HG02610 (cell line): ENCODE measurements at regions not wholly inside any gene's neighbourhood (a gene's known extent, or its start where the extent isn't known, plus 50 kb on each side); places are given as distances from the start of the nearest gene placed in this dataset.
"Not testable (repeated sequence)": the region's sequence is repeated elsewhere in the genome, so short reads cannot be mapped to it uniquely, and the experiment has no call there.

Source experiments
- ATAC-seq: cut with Tn5 transposase; IDR thresholded peaks from one replicate; pipeline ENCODE4 v1.9.1; 2021; ENCODE audit warnings: mild to moderate bottlenecking, moderate library complexity; ENCODE audit not compliant: unreplicated experiment

DNA sequence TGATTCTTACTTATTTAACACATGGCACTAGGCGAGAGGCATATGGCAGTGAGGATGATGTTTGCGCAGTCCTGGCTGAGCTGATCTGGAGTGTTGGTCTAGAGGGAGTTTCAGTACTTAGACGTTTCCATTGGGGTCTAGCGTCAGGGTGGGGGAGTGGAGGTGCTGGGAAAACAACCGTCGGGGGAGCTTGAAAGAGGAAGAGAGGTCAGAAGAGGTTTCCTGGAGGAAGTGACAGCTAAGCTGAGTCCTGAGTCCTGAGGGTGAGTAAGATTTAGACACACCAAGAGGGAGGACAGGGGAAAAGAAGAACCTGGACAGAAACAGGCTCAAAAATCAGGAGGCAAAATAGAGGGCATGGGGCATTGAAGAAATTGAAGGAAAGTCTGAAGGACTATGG lies 81.4 kb downstream of the ALOX5AP start:
- no peak for ATAC-seq

DNA sequence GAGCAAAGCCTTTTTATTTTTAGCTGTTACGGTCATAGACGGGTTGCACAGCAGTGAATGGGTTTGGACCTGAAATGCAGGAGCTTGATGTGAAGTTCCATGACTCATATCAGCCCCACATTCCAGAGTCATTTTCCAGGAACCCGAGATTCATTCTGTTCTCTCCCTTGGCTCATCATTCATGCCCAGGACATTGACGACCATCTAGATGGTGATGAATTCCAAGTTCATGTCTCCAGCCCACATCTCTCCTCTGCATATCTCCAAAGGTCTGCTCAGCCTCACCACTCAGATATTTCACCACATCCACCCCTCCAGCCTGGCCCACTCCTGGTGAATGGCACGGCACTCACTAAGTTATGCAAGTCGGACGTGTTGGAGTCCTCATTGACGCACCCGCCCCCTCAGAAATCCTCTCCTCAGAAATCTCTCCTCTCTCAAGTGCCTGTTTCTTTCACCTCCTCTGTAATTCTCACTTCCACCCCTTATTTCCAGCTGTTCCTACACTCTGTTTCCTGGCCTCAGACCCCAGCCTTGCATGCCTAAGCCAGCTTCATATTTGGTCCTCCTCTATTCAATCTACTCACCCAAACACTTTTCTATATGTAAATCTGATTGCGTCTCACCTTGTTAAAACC lies 83.1 kb downstream of the ALOX5AP start:
- ATAC-seq = no peak

DNA sequence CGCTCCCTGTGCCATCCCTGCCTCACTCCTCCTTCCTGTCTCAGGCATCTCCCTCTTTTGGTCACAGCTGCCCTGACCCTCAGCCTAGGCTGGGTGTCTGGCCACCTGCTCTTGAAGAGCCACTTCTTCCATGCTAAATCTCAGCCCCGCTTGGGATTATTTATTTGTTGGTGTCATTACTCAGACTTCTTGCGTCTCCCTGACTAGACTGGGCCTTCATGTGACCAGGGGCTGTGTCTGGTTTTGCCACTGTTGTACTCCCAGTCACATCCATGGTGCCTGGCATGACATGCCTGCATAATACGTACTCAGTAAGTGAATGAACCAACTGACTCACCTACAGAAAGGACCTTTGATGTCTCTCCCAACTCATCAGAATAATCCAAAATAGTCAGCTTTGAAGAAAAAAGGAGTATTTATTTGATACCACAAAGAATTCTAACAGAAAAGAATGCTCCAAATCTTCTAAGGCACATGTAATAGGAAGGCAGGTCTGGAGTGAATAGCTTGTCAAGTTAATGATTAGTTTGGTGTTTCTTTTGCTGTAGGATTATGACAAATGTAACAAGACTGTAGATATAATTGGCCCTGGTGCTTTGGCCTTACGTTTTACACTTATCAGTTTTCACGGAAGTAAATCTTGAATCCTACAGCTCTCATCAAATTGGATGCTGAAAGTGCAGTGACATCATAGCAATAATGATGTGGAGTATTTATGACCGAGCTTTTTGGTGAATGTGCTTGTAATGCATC lies 84.0 kb downstream of the ALOX5AP start:
- ATAC-seq = no peak

DNA sequence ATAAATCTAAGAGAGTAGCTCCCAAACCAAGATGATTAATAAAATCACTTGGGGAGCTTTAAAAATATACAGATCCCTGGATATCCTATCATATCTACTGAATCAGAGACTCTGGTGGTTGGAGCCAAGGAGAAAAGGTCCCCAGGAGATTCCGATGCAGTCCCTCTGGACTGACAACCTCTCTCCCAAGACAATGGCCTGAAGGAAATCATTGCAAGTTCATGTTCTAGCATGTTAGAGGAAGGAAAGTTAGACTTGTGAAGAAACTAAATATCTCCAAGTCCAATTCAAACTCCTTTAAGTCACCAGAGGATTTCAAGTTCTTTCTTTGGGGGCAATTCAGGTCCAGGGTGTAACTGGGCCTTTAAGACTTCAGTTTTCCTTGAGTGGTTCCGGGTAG lies 84.7 kb upstream of the MEDAG start:
- ATAC-seq = no peak

DNA sequence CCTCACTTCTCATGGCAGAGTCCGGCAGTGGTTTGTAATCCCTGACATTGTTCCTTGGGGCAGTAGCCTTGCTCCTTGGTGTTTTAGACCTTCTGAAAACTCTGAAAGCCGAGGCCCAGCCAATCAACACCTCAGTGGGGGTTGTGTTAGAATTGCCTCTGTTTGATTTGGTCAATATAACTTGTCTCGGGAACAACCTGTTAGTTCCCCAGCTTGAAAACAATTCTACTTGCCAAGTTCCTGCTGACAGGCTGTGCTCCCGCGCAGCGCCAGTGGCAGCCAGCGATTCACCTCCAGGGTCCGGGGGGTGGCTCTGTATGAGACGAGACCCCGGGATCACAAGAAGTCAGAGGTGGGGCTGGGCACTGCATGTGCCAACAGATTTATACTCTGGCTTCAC lies 81.4 kb upstream of the MEDAG start:
- ATAC-seq = no peak

DNA sequence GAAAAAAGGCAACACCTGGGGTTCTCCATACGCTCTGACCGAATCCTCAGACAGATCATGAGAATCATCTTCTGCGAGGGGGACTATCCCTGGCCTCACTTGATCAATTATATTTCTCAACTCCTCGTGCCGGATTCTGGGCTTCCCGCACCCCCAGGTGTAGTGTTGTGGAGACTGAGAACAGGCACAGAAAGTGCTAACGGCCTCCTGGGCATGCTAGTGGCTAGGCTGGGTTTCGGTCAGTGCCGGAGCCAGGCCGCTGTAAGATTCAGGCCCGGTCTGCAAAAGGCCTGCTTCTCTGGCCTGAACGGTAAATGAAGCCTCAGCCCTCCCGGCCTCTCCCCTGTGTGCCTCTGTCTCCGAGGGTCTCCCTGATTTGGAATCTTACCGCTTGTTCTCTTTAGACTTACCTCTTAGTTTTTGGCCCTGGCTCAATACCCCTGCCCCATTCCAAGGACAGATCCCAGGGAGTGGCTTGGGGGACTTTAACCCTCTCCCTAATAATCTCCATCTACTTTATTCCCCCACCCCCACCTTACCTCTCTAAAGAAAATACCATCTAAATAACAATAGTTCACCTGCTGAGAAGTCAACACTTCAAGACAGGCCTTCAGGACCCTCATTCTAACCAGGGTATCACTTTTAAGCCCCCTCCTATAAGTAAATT lies 79.0 kb upstream of the MEDAG start:
- no peak for ATAC-seq

DNA sequence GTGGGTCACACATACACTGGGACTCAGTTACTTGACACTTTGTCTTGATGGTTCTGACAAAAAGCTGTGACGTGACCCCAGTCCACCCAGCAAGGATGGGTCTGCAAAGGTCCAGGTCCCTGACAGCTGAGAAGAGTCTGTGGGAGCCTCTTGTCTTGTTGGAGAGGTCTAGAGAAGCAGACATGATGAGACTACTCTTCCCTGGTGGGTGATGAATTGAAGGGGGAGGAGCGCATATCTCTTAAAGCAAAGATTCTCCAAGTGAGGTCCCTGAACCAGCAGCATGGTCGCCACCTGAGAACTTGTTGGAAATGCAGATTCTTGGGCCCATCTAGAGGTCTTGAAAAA lies 78.5 kb upstream of the MEDAG start:
- no peak for ATAC-seq

DNA sequence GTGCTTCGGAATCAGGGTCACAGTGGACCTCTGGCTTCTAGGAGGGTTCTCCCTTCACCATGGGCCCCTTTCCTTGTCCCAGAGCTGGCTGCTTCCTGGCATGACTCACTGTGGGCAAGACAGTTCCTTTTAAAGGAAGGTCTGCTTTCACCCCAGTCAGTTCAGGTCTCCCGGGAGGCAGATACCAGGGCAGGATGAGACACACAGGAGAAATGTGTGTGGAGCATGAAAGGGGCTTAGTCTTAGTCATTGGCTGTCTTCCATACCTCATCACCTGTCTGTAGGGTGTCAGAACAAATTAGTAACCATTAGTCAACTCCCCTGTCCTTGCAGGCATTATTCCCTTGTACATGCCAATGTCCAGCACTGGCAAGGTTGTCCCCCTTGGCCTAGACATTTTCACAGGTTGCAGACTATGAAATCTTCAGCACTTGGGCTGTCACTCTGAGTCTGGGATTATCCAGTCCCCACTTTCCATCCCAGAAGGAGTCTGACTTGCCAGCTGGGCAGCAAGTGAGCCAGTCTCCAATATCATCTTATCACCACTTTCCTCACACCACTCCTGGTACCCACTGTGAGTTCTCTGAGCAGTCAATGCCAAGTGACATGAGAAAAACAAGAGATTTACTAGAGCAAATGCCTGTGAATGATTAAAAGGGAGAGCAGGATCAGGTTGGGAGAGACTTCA lies 76.8 kb upstream of the MEDAG start:
- no peak for ATAC-seq

DNA sequence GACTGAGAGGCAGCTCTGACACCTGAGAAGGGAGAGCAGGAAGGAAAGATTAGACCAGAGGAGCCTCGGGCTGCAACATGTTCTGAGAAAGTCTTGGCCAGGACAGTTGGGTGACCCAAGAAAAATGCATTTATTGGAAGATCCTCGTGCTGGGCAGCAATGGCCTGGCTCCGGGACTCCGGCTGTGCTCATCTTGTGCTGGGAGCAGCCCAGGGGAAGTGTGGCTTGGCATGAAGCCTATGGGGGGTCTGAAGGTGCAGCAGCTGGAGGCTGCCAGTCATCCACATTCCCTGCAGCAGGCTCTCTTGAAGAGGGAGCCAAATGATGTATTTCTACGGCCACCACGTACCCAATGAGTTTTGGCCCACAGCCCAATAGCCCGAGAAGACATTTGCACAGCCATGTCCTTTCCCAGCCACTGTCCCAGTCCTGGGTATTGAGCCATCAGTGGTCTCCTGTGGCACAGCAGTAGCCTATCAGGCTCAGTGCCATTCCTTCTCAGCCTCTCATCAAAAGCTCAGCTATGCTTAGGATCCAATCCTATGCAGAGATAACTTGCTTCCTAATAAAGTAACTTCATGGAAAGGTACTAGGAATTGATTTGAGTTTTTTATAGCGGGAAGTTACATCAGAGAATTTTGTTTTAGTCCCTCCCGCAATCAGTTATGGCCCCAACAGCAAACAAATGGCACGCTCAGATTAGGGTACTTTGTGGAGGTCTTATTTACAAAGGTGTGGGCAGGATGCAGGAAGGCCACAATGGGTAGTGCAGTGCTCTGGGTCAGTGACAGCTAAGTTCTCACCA lies 76.0 kb upstream of the MEDAG start:
- ATAC-seq = no peak

DNA sequence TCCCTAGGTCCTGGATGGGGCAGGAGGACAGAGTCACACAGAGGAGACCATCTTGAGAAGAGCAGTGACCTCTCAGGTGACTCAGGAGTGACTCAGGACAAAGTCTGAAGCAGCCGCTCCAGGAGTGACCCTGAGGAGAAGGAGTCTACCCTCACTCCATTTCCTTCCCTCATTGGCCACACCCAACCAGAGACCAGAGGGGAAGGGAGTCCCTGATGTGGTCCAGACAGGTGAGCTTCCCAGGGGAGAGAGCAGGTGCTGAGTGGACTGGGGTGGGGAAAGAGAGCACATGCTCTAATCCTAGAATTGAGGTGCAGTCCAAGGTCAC lies 75.5 kb upstream of the MEDAG start:
- ATAC-seq = no peak

DNA sequence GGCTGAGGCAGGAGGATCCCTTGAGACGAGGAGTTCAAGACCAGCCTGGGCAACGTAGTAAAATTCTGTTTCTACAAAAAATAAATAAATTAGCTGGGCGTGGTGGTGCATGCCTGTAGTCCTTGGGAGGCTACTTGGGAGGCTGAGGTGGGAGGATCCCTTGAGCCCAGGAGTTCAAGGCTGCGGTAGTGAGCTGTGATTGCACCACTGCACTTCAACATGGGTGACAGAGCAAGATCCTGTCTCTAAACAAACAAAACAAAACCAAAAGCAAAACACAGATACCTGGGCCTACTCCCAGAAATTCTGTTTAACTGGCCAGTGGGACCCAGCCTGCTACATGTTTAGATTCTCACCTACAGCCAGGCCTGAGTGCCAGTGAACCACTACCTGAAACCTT lies 74.6 kb upstream of the MEDAG start:
- no peak for ATAC-seq

DNA sequence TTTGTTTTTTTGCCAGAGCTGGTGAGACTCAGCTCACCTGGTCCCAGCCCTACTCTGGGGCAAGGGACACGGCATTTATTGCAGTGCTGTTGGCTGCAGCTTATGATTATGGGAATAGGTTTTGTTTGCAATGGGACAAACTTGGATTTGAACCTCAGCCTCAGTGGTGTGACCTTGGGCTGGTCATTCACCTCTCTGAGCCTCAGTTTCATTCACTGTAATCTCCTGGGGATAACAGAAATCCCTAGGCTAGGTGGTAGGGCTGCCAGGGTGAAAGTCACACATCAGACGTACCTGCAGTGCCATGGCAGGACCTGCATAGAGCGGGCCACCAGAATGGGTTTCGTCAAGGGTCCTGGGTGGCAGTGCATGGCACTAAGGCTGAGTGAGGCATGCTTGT lies 73.7 kb upstream of the MEDAG start:
- ATAC-seq = no peak

DNA sequence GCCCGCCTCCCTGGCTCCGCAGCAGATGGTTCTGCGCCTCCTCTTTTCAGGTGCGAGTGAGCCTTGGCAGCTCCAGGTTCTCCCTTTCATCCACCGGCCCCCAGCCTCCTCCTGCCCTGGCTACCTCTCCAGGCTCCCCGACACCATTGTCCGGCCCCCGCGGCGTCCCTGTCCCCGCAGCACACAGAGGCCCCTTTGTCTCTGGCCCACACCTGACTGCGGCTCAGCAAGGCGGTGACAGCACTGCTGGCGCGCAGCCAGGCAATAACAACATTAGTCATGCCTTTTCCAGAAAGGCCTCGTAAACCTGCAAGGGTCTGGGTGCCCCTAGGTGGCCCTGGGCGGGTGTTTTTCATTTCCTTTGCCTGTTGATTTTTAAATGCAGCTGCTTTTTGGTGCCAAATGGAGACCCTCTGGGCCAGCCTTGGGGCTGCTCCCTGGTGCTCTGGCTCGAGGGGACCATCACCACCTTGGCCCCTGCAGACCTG lies 73.2 kb upstream of the MEDAG start:
- no peak for ATAC-seq

DNA sequence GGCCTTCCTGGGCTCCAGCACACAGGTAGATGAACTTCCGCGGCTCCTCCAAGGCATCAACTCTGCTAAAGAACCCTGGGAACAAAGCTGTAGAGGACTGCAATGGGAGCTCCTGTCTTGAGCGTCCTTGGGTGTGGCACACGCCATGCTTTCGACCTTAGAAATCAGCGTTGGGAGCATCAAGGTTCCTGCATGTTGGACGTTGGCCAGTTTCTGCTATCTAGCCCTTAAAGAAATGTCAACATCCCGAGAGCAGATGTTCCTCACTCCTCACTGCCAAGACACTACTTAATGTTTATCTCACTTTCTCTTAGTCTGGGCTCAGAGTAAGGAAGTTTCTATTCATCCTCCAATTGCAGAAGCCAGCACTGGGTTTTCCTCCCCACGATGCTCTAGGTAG lies 70.6 kb upstream of the MEDAG start:
- ATAC-seq = no peak

DNA sequence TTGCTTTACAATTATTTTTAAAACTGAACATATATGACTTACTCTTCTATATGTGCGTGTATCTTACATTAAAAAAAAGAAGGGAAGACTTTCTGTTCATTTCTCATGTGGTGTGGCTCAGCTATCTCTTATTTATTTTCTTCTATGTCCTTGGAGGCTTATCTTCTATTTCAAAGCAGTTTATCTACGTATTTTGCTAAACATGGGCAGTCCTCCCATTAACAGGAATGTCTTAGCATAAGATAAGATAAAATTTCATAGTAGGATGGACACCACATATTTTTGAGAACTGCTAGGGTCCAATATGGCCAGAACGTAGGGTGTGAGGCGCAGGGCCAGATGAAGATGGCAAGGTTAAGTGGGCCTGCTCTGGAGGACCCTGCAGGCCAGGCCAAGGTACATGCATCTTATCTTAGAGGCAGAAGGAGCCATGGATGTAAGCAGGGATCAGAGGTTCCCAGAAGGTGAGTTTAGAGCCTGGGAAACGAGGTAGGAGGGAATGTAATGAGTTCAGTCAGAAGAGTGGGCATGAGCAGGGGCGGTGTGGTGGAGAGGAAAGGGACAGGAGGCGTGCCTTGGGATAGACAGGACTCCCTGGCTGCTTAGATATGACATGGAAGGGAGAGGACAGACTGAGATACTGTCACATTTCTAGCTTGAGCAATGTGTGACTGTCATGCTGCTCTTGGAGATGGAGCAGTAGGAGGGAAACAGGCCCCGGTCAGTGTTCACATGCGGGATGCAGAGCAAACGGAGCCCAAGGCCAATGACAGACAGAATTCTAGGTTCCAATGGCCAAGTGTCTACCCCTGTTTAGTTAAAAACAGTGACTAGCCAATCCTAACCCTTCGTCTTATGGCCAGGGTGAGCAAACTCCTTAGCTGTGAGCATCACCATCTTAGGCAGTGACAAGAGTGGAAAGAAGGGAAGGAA lies 68.6 kb upstream of the MEDAG start:
- no peak for ATAC-seq

DNA sequence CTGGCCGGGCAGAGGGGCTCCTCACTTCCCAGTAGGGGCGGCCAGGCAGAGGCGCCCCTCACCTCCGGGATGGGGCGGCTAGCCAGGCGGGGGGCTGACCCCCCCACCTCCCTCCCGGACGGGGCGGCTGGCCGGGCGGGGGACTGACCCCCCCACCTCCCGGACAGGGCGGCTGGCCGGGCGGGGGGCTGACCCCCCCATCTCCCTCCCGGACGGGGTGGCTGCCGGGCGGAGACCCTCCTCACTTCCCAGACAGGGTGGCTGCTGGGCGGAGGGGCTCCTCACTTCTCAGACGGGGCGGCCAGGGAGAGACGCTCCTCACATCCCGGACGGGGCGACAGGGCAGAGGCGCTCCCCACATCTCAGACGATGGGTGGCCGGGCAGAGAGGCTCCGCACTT lies 66.4 kb upstream of the MEDAG start:
- ATAC-seq = not testable (repeated sequence)

DNA sequence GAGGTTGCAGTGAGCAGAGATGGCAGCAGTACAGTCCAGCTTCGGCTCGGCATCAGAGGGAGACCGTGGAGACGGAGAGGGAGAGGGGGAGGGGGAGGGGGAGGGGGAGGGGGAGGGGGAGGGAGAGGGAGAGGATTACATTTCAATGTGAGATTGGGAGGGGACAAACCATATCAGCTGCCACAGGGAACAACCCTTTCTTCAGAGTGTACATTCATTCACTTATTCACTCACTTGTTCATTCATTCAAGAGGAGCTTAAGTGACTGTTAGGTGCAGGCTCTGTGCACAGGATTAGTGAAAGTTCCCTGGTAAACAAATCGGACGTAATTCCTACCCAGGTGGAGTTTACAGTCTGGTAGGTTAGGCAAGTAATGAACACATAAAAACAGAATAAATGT lies 65.6 kb upstream of the MEDAG start:
- no peak for ATAC-seq

DNA sequence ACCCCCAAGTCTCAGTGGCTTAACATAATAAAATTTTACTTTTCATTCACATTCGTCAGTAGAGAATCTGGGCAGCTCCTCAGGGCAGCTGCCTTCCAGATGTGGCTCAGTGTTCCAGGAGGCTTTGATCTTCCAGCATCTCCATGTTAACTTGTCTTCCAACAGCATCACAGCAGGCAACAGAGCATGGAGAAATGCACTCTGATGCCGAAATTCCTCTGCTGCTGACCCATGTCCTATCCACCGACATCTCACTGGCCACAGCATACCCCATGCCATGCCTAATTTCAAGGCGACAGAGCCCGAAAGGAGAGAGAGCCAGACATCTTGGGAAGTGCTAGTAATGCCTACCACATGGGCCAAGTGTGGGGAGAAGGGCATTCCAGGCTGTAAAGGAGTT lies 64.9 kb upstream of the MEDAG start:
- no peak for ATAC-seq

DNA sequence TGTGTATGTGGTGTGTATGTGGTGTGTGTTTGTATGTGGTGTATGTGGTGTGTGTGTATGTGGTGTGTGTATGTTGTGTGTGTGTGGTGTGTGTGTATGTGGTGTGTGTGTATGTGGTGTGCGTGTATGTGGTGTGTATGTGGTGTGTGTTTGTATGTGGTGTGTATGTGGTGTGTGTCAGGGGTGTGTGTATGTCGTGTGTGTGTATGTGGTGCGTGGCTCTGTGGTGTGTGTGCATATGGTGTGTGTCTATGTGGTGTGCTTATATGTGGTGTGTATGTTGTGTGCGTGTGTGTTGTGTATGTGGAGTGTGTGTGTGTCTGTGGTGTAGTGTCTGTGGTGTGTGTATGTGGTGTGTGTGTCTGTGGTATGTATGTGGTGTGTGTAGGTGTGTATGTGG lies 62.5 kb upstream of the MEDAG start:
- ATAC-seq = no peak
